ENCODE measurements at regions not wholly inside any gene's neighbourhood (a gene's known extent, or its start where the extent isn't known, plus 50 kb on each side); places are given as distances from the start of the nearest gene placed in this dataset.

- Histone ChIP-seq H3K27me3 (ENCODE audit: control insufficient read depth, insufficient read depth, low read length) (no peaks in the 10 kb centered on the region), H3K4me1 (ENCODE audit: control insufficient read depth in 2 of 3, insufficient read depth in 2 of 3, low read depth in 1 of 3, low read length in 3 of 3) (no peaks in the 10 kb centered on the region), H3K9ac (ENCODE audit: low read length in 3 of 3) (no peak overlapping the region), H3K27ac (ENCODE audit: low read depth in 2 of 2, low read length in 2 of 2) (no peak overlapping the region), H3K4me3 (ENCODE audit: low read length in 3 of 3) (no peak overlapping the region), H3K36me3 (ENCODE audit: control insufficient read depth in 2 of 3, insufficient read depth in 3 of 3, low read length in 3 of 3) (no peaks in the 10 kb centered on the region), H3K9me3 (ENCODE audit: control insufficient read depth in 2 of 3, insufficient read depth in 1 of 3, low read length in 3 of 3) (peaks cover 0 to 4% (median 0%) of the 10 kb centered on the region in 3 donors)
- DNase-seq, result no peak
- TF ChIP-seq CTCF (IDR thresholded peaks at IDR 0.05; ENCODE audit: borderline replicate concordance, extremely low read depth, insufficient read depth), result no peak
- intact Hi-C loops (cut with DNase I), result no loop called here
- no peak for FAIRE-seq
These were observed 133.8 kb downstream of the TMEM38B start for GRCh38 chr9:105828171-105828570.

DNA sequence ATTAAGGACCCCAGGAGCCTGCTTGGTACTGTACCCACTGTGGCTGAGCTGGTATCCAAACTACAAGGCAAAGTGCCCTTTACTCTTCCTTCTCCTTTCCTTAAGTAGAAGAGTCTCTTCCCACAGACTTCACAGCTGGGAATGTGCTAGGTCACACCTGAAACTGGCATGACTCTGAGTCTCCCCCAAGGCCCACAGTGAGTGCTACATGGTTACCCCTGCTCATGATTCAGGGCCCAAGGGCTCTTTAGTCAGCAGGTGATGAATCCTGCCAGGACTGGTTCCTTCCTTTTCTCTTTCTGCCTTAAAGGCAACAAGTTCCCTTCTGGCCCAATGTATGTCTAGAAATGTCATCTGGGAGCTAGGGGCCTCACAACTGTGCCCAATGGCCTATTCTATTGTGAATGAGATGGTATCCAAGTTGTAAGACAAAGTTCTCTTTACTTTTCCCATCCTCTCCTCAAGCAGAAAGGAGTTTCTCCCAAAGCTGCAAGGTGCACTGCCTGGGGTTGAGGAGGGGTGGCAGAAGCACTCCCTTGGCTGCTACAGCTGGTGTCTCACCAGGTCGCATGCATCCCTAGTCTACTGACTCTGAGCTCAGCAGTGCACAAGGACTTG is 134.4 kb downstream of the TMEM38B start:
- Histone ChIP-seq H3K4me1 (ENCODE audit: control insufficient read depth in 2 of 3, insufficient read depth in 2 of 3, low read depth in 1 of 3, low read length in 3 of 3) (no peaks in the 10 kb centered on the region), H3K27ac (ENCODE audit: low read depth in 2 of 2, low read length in 2 of 2) (no peak overlapping the region), H3K4me3 (ENCODE audit: low read length in 3 of 3) (no peak overlapping the region), H3K27me3 (ENCODE audit: control insufficient read depth, insufficient read depth, low read length) (no peaks in the 10 kb centered on the region), H3K9me3 (ENCODE audit: control insufficient read depth in 2 of 3, insufficient read depth in 1 of 3, low read length in 3 of 3) (peaks cover 0 to 1% (median 0%) of the 10 kb centered on the region in 3 donors), H3K36me3 (ENCODE audit: control insufficient read depth in 2 of 3, insufficient read depth in 3 of 3, low read length in 3 of 3) (no peaks in the 10 kb centered on the region), H3K9ac (ENCODE audit: low read length in 3 of 3) (no peak overlapping the region)
- no peak for FAIRE-seq
- intact Hi-C loops (cut with DNase I), result no loop called here
- TF ChIP-seq CTCF (IDR thresholded peaks at IDR 0.05; ENCODE audit: borderline replicate concordance, extremely low read depth, insufficient read depth), result no peak
- DNase-seq, result no peak

DNA sequence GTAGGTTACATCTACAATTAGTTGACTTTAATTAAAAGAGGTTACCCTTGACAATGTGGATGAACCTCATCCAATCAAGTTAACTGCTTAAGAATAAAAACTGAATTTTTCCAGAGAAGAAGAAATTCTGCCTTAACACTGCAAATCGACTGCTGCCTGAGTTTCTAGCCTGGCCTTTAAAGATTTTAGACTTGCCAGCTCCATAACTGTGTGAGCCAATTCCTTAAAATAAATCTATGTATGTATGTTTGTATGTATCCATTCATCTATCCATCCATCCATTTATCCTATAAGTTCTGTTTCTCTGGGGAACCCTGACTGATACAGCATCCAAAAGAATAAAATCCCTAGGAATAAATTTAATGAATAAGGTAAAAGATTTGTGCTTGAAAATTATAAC is 136.1 kb downstream of the TMEM38B start:
- Histone ChIP-seq H3K4me1 (ENCODE audit: control insufficient read depth in 2 of 3, insufficient read depth in 2 of 3, low read depth in 1 of 3, low read length in 3 of 3) (no peaks in the 10 kb centered on the region), H3K27ac (ENCODE audit: low read depth in 2 of 2, low read length in 2 of 2) (no peak overlapping the region), H3K9me3 (ENCODE audit: control insufficient read depth in 2 of 3, insufficient read depth in 1 of 3, low read length in 3 of 3) (no peaks in the 10 kb centered on the region), H3K4me3 (ENCODE audit: low read length in 3 of 3) (no peak overlapping the region), H3K36me3 (ENCODE audit: control insufficient read depth in 2 of 3, insufficient read depth in 3 of 3, low read length in 3 of 3) (no peaks in the 10 kb centered on the region), H3K9ac (ENCODE audit: low read length in 3 of 3) (no peak overlapping the region), H3K27me3 (ENCODE audit: control insufficient read depth, insufficient read depth, low read length) (no peaks in the 10 kb centered on the region)
- intact Hi-C loops (cut with DNase I), result no loop called here
- DNase-seq (no peak), FAIRE-seq (no peak)
- no peak for TF ChIP-seq CTCF (IDR thresholded peaks at IDR 0.05; ENCODE audit: borderline replicate concordance, extremely low read depth, insufficient read depth)

Data from kidney (tissue), 13 donors.